WTC11 (cell line): ENCODE measurements at regions not wholly inside any gene's neighbourhood (a gene's known extent, or its start where the extent isn't known, plus 50 kb on each side); places are given as distances from the start of the nearest gene placed in this dataset.

Experiments
- NR3C1 ChIP-seq: sonication (generic); formaldehyde crosslinking; conservative IDR thresholded peaks from 2 replicates; pipeline ENCODE4 v1.8.1; 2023; ENCODE audit warnings: low read depth, mild to moderate bottlenecking, missing genetic modification reagents
- TF ChIP-seq, protein P1 (sequence below): fragments of 200-600 bp; IDR thresholded peaks from 2 replicates; pipeline ENCODE4 v1.8.0; 2022; ENCODE audit warnings: antibody characterized with exemption

DNA sequence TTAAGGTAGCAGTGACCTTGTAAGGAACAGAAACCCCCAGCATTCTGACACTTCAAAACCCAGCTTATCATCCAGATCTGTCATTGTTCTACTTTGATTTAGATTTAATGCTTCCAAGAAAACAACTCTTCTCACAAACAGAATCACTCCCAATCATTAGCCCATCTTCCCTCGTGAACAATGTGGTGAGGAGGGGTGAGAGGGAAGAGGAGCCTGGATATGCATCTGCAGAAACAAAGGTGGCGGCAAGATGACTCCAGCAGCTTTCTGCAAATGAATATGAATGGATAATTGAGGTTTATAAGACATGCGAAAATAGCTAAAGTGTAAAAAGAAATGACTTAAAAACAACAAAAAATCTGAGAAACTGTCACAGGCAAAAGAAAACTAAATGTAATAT lies 859.9 kb upstream of the SLC10A2 start:
- TF ChIP-seq, protein P1, sequence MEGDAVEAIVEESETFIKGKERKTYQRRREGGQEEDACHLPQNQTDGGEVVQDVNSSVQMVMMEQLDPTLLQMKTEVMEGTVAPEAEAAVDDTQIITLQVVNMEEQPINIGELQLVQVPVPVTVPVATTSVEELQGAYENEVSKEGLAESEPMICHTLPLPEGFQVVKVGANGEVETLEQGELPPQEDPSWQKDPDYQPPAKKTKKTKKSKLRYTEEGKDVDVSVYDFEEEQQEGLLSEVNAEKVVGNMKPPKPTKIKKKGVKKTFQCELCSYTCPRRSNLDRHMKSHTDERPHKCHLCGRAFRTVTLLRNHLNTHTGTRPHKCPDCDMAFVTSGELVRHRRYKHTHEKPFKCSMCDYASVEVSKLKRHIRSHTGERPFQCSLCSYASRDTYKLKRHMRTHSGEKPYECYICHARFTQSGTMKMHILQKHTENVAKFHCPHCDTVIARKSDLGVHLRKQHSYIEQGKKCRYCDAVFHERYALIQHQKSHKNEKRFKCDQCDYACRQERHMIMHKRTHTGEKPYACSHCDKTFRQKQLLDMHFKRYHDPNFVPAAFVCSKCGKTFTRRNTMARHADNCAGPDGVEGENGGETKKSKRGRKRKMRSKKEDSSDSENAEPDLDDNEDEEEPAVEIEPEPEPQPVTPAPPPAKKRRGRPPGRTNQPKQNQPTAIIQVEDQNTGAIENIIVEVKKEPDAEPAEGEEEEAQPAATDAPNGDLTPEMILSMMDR = no peak
- TF ChIP-seq NR3C1 = no peak
